Body of pancreas (tissue), 4 donors: ENCODE measurements at regions not wholly inside any gene's neighbourhood (a gene's known extent, or its start where the extent isn't known, plus 50 kb on each side); places are given as distances from the start of the nearest gene placed in this dataset.

ENCODE experiments used
- POLR2A ChIP-seq, 3 donors: fragments of 450-650 bp; IDR thresholded peaks; one replicate each; pipeline ENCODE4 v1.6.1; 2016; ENCODE audit warnings: antibody characterized with exemption in 3 of 3, mild to moderate bottlenecking in 2 of 3
- TF ChIP-seq, protein P1 (sequence below), 7 experiments: fragments of 450-650 bp in 4 of 7; fragments of 200-600 bp in 3 of 7; sonication (generic) in 3 of 7; IDR thresholded peaks; one replicate each; pipeline ENCODE4 v1.5.1; 2016 to 2019; ENCODE audit warnings: antibody characterized with exemption in 7 of 7

DNA sequence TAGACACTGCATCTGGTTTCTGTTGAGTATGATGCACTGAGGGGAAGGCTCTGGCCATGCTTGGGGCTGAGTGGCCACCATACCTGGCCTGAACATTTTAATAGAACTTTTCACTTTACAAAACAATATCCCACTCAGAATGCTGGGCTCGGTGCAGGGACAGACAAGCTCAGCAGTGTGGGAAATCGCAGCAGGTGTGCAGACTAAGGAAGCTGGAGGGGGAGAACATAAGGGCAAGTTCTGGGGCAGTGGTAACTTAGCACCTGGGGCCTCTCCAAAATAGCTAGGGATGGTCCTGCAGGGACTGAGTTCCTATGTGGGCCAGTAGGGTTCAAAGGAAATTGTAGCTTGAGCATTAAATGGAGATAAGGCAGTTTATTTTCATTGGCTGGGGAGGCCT, 90.9 kb upstream of the RNU6-1 start:
- TF ChIP-seq, protein P1, sequence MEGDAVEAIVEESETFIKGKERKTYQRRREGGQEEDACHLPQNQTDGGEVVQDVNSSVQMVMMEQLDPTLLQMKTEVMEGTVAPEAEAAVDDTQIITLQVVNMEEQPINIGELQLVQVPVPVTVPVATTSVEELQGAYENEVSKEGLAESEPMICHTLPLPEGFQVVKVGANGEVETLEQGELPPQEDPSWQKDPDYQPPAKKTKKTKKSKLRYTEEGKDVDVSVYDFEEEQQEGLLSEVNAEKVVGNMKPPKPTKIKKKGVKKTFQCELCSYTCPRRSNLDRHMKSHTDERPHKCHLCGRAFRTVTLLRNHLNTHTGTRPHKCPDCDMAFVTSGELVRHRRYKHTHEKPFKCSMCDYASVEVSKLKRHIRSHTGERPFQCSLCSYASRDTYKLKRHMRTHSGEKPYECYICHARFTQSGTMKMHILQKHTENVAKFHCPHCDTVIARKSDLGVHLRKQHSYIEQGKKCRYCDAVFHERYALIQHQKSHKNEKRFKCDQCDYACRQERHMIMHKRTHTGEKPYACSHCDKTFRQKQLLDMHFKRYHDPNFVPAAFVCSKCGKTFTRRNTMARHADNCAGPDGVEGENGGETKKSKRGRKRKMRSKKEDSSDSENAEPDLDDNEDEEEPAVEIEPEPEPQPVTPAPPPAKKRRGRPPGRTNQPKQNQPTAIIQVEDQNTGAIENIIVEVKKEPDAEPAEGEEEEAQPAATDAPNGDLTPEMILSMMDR (IDR thresholded peaks at IDR 0.05): no peak
- no peak for TF ChIP-seq POLR2A (IDR thresholded peaks at IDR 0.05)
